H9 (cell line): ENCODE measurements at regions not wholly inside any gene's neighbourhood (a gene's known extent, or its start where the extent isn't known, plus 50 kb on each side); places are given as distances from the start of the nearest gene placed in this dataset.

Experiments
- DNase-seq: peaks from one replicate; pipeline ENCODE4 v3.0.0-alpha.2; 2017
- H2AFZ ChIP-seq: one replicate; pipeline ENCODE4 v1.6.1; 2013; ENCODE audit warnings: mild to moderate bottlenecking, low read length, control low read depth, moderate library complexity
- H2AK5ac ChIP-seq: 2 replicates; pipeline ENCODE4 v1.6.1; 2013; ENCODE audit warnings: low read length, control low read depth, mixed read lengths; ENCODE audit not compliant: insufficient read length
- H2BK120ac ChIP-seq: one replicate; pipeline ENCODE4 v1.6.1; 2013; ENCODE audit warnings: low read depth, mild to moderate bottlenecking, low read length, control low read depth, inconsistent platforms; ENCODE audit not compliant: poor library complexity, severe bottlenecking
- H2BK12ac ChIP-seq: 2 replicates; pipeline ENCODE4 v1.6.1; 2013; ENCODE audit warnings: low read length, control low read depth, mixed read lengths, low read depth; ENCODE audit not compliant: insufficient read length
- H2BK15ac ChIP-seq: 2 replicates; pipeline ENCODE4 v1.6.1; 2013; ENCODE audit warnings: low read depth, low read length, control low read depth
- H2BK20ac ChIP-seq: one replicate; pipeline ENCODE4 v1.6.1; 2013; ENCODE audit warnings: low read depth, mild to moderate bottlenecking, low read length, control low read depth, inconsistent platforms; ENCODE audit not compliant: poor library complexity, severe bottlenecking
- H2BK5ac ChIP-seq: 2 replicates; pipeline ENCODE4 v1.6.1; 2013; ENCODE audit warnings: low read length, control low read depth, mixed read lengths; ENCODE audit not compliant: insufficient read length
- H3K14ac ChIP-seq: 2 replicates; pipeline ENCODE4 v1.6.1; 2013; ENCODE audit warnings: low read length, control low read depth; ENCODE audit not compliant: insufficient read depth
- H3K18ac ChIP-seq: 2 replicates; pipeline ENCODE4 v1.6.1; 2013; ENCODE audit warnings: low read depth, mild to moderate bottlenecking, mixed read lengths, low read length, control low read depth; ENCODE audit not compliant: insufficient read length
- H3K23ac ChIP-seq: 2 replicates; pipeline ENCODE4 v1.6.1; 2013; ENCODE audit warnings: low read length, control low read depth, mixed read lengths, low read depth; ENCODE audit not compliant: insufficient read length
- H3K23me2 ChIP-seq: 2 replicates; pipeline ENCODE4 v1.6.1; 2013; ENCODE audit warnings: low read depth, mild to moderate bottlenecking, mixed read lengths, low read length, control low read depth; ENCODE audit not compliant: insufficient read length, poor library complexity, severe bottlenecking
- H3K27ac ChIP-seq: 2 replicates; pipeline ENCODE4 v1.5.1; 2013; ENCODE audit warnings: low read length, control low read depth, mixed read lengths, low read depth; ENCODE audit not compliant: insufficient read length
- H3K27me3 ChIP-seq: 2 replicates; pipeline ENCODE4 v1.6.1; 2013; ENCODE audit warnings: low read length, control low read depth, inconsistent platforms; ENCODE audit not compliant: insufficient read depth
- H3K4ac ChIP-seq: 2 replicates; pipeline ENCODE4 v1.6.1; 2013; ENCODE audit warnings: low read depth, mild to moderate bottlenecking, control low read depth, inconsistent platforms, low read length, moderate library complexity
- H3K4me1 ChIP-seq: 2 replicates; pipeline ENCODE4 v1.6.1; 2013; ENCODE audit warnings: low read length, control low read depth, inconsistent platforms; ENCODE audit not compliant: insufficient read depth
- H3K4me2 ChIP-seq: 2 replicates; pipeline ENCODE4 v1.6.1; 2013; ENCODE audit warnings: low read length, control low read depth, mixed read lengths; ENCODE audit not compliant: insufficient read length, insufficient read depth
- H3K56ac ChIP-seq: 2 replicates; pipeline ENCODE4 v1.6.1; 2013; ENCODE audit warnings: low read depth, mild to moderate bottlenecking, mixed read lengths, low read length, control low read depth; ENCODE audit not compliant: insufficient read length
- H3K79me1 ChIP-seq: 2 replicates; pipeline ENCODE4 v1.6.1; 2013; ENCODE audit warnings: low read depth, mild to moderate bottlenecking, moderate library complexity, low read length, control low read depth, inconsistent platforms; ENCODE audit not compliant: insufficient read depth, poor library complexity, severe bottlenecking
- H3K79me2 ChIP-seq: 2 replicates; pipeline ENCODE4 v1.6.1; 2013; ENCODE audit warnings: low read length, control low read depth, inconsistent platforms; ENCODE audit not compliant: insufficient read depth
- H3K9ac ChIP-seq: 2 replicates; pipeline ENCODE4 v1.6.1; 2013; ENCODE audit warnings: low read length, control low read depth, mixed read lengths; ENCODE audit not compliant: insufficient read length; ENCODE audit errors: extremely low read depth
- H3K9me3 ChIP-seq: one replicate; pipeline ENCODE4 v1.6.1; 2013; ENCODE audit warnings: low read depth, low read length, inconsistent platforms; ENCODE audit not compliant: control insufficient read depth
- H3T11ph ChIP-seq: one replicate; pipeline ENCODE4 v1.6.1; 2013; ENCODE audit warnings: mild to moderate bottlenecking, low read length, control low read depth, inconsistent platforms
- H4K20me1 ChIP-seq: one replicate; pipeline ENCODE4 v1.6.1; 2013; ENCODE audit not compliant: control insufficient read depth, insufficient read length, insufficient read depth
- H4K5ac ChIP-seq: 2 replicates; pipeline ENCODE4 v1.6.1; 2013; ENCODE audit warnings: low read depth, mild to moderate bottlenecking, mixed read lengths, low read length, control low read depth; ENCODE audit not compliant: insufficient read length
- H4K8ac ChIP-seq: replicated peaks from 2 replicates; pipeline ENCODE4 v1.6.1; 2013; ENCODE audit warnings: low read length, control low read depth, mixed read lengths, low read depth; ENCODE audit not compliant: insufficient read length
- H4K91ac ChIP-seq: 2 replicates; pipeline ENCODE4 v1.6.1; 2013; ENCODE audit warnings: low read depth, mild to moderate bottlenecking, moderate library complexity, mixed read lengths, low read length, control low read depth; ENCODE audit not compliant: insufficient read length
- H3K27ac Mint-ChIP-seq, 3 experiments: 2 replicates in 2 of 3; 3 replicates in 1 of 3; pipeline ENCODE4 v1.8.0; 2020 to 2021; ENCODE audit warnings: mixed read lengths in 3 of 3, mild to moderate bottlenecking in 1 of 3, moderate library complexity in 1 of 3
- H3K27me3 Mint-ChIP-seq: 2 replicates; pipeline ENCODE4 v1.8.0; 2021; ENCODE audit warnings: low read depth, mild to moderate bottlenecking, moderate library complexity, mixed read lengths
- H3K36me3 Mint-ChIP-seq, 3 experiments: 2 replicates in 2 of 3; 3 replicates in 1 of 3; pipeline ENCODE4 v1.8.0; 2020 to 2021; ENCODE audit warnings: low read depth in 3 of 3, mixed read lengths in 3 of 3; ENCODE audit not compliant: insufficient read depth in 1 of 3
- H3K4me1 Mint-ChIP-seq, 2 experiments: 2 replicates each; pipeline ENCODE4 v1.8.0; 2020; ENCODE audit warnings: mixed read lengths in 2 of 2
- H3K4me3 Mint-ChIP-seq, 2 experiments: 2 replicates in 1 of 2; 3 replicates in 1 of 2; pipeline ENCODE4 v1.8.0; 2020 to 2021; ENCODE audit warnings: mild to moderate bottlenecking in 2 of 2, mixed read lengths in 2 of 2, moderate library complexity in 1 of 2
- H3K9me3 Mint-ChIP-seq, 2 experiments: 2 replicates in 1 of 2; 3 replicates in 1 of 2; pipeline ENCODE4 v1.8.0; 2020; ENCODE audit warnings: mild to moderate bottlenecking in 2 of 2, mixed read lengths in 2 of 2, moderate library complexity in 1 of 2
- CTCF ChIP-seq: fragments of 200-600 bp; sonication (generic); conservative IDR thresholded peaks from 3 replicates; pipeline ENCODE4 v1.8.0; 2021; ENCODE audit warnings: antibody characterized with exemption, mild to moderate bottlenecking
- WGBS: extraction: QIAGEN DNeasy Blood & Tissue Kit; methylation state at CpG from one replicate; pipeline ENCODE4 v1.1.7; 2013; ENCODE audit warnings: missing lambda C conversion rate, low lambda C conversion rate, mixed read lengths; ENCODE audit not compliant: insufficient read length; ENCODE audit errors: extremely low coverage; 5-methylcytosine and 5-hydroxymethylcytosine counted together

GRCh38 chr3:135632556-135633065, 332.9 kb upstream of the PPP2R3A start:
- Mint-ChIP-seq H3K27me3 (no peaks in the 10 kb centered on the region), H3K27ac (no peak overlapping the region)
- WGBS: no CpG with 5 or more reads among the region's 2 CpGs

More at GRCh38 chr3:135632556-135633065, 332.9 kb upstream of the PPP2R3A start:
- Histone ChIP-seq H3K4ac (no peak overlapping the region), H3K14ac (no peak overlapping the region), H4K91ac (no peak overlapping the region), H3K27ac (no peak overlapping the region), H2BK120ac (no peak overlapping the region), H3K4me2 (no peak overlapping the region), H3K79me1 (no peaks in the 10 kb centered on the region), H3K18ac (no peak overlapping the region), H4K20me1 (no peaks in the 10 kb centered on the region), H3K9ac (no peak overlapping the region), H3K23me2 (no peaks in the 10 kb centered on the region), H3K4me1 (no peaks in the 10 kb centered on the region), H3K56ac (no peak overlapping the region), H3T11ph (no peak overlapping the region), H2BK20ac (no peak overlapping the region), H2BK5ac (no peak overlapping the region), H4K8ac (no peak overlapping the region), H2BK15ac (no peak overlapping the region), H3K23ac (no peak overlapping the region), H3K9me3 (no peaks in the 10 kb centered on the region), H4K5ac (no peak overlapping the region), H2AFZ (no peak overlapping the region), H2BK12ac (no peak overlapping the region), H3K79me2 (no peaks in the 10 kb centered on the region), H2AK5ac (no peak overlapping the region), H3K27me3 (no peaks in the 10 kb centered on the region)
- Mint-ChIP-seq H3K36me3 (no peaks in the 10 kb centered on the region; a peak in 1 of 7 replicates), H3K9me3 (no peaks in the 10 kb centered on the region), H3K4me1 (peaks cover 2 to 7% of the 10 kb centered on the region in 2 experiments; a peak in 1 of 4 replicates), H3K4me3 (no peak overlapping the region)
- no peak for TF ChIP-seq CTCF
- DNase-seq: no peak
